Colonic mucosa (tissue), 4 donors: ENCODE measurements at regions not wholly inside any gene's neighbourhood (a gene's known extent, or its start where the extent isn't known, plus 50 kb on each side); places are given as distances from the start of the nearest gene placed in this dataset.
A peak's percentile ranks its signal among the peaks of the same experiment; 100 is the strongest.

Experiments used
- DNase-seq: peaks from one replicate; pipeline ENCODE4 v3.0.0-alpha.2; 2020
- H3K27ac ChIP-seq: fragments of 200-600 bp; one replicate; pipeline ENCODE4 v1.8.0; 2021
- H3K27me3 ChIP-seq: fragments of 200-600 bp; one replicate; pipeline ENCODE4 v1.8.0; 2021
- H3K36me3 ChIP-seq: fragments of 200-600 bp; one replicate; pipeline ENCODE4 v1.8.0; 2021
- H3K4me1 ChIP-seq: fragments of 200-600 bp; one replicate; pipeline ENCODE4 v1.8.0; 2021; ENCODE audit warnings: mild to moderate bottlenecking
- H3K4me3 ChIP-seq: fragments of 200-600 bp; one replicate; pipeline ENCODE4 v1.8.0; 2021
- H3K9ac ChIP-seq, 2 donors: one replicate each; pipeline ENCODE4 v1.7.0; 2013; ENCODE audit warnings: control low read depth in 2 of 2, low read depth in 2 of 2, low read length in 2 of 2
- H3K9me3 ChIP-seq: fragments of 200-600 bp; one replicate; pipeline ENCODE4 v1.8.0; 2021
- CTCF ChIP-seq: fragments of 200-600 bp; IDR thresholded peaks from one replicate; pipeline ENCODE4 v1.8.0; 2022; ENCODE audit warnings: antibody characterized with exemption, mild to moderate bottlenecking
- intact Hi-C: fragments of 100-400 bp; cut with DNase I; formaldehyde crosslinking; loops from one replicate; pipeline ENCODE4 v1.14.1; 2022
- donor health status: healthy.
- donor health status: DM: no; HTN: no; CAD: no.
- donor health status: DM: no; HTN: no; CAD: no.

- Histone ChIP-seq H3K9ac (no peak overlapping the region), H3K27ac (no peak overlapping the region), H3K9me3 (no peaks in the 10 kb centered on the region), H3K36me3 (no peaks in the 10 kb centered on the region), H3K4me1 (no peaks in the 10 kb centered on the region), H3K4me3 (no peak overlapping the region), H3K27me3 (no peaks in the 10 kb centered on the region)
- no peak for DNase-seq
- intact Hi-C loops = no loop called here
- TF ChIP-seq CTCF = no peak
These were observed 146.1 kb upstream of the OTUD4 start for GRCh38 chr4:145326491-145326890.

GRCh38 chr4:145324161-145324560 is 143.8 kb upstream of the OTUD4 start:
- H3K9me3 ChIP-seq = no peaks in the 10 kb centered on the region
- intact Hi-C loops = no loop called here
- no peaks in the 10 kb centered on the region for H3K36me3 ChIP-seq
- TF ChIP-seq CTCF = no peak
- no peaks in the 10 kb centered on the region for H3K4me1 ChIP-seq
- no peak overlapping the region for H3K27ac ChIP-seq
- DNase-seq = no peak
- H3K9ac ChIP-seq = no peak overlapping the region
- H3K4me3 ChIP-seq = no peak overlapping the region
- no peaks in the 10 kb centered on the region for H3K27me3 ChIP-seq

- no peaks in the 10 kb centered on the region for H3K9me3 ChIP-seq
- no peak overlapping the region for H3K9ac ChIP-seq
- intact Hi-C loops = no loop called here
- no peaks in the 10 kb centered on the region for H3K36me3 ChIP-seq
- H3K4me3 ChIP-seq = no peak overlapping the region
- H3K27me3 ChIP-seq = no peaks in the 10 kb centered on the region
- H3K4me1 ChIP-seq = no peaks in the 10 kb centered on the region
- TF ChIP-seq CTCF = no peak
- no peak overlapping the region for H3K27ac ChIP-seq
- peak; percentile 21 for DNase-seq
These were observed 139.9 kb upstream of the OTUD4 start for GRCh38 chr4:145320294-145320693.

- H3K9me3 ChIP-seq = no peaks in the 10 kb centered on the region
- H3K9ac ChIP-seq = no peak overlapping the region
- no peak for TF ChIP-seq CTCF
- intact Hi-C loops = no loop called here
- no peaks in the 10 kb centered on the region for H3K27me3 ChIP-seq
- H3K27ac ChIP-seq = no peak overlapping the region
- H3K4me1 ChIP-seq = no peaks in the 10 kb centered on the region
- DNase-seq = no peak
- no peak overlapping the region for H3K4me3 ChIP-seq
- H3K36me3 ChIP-seq = no peaks in the 10 kb centered on the region
These were observed 139.4 kb upstream of the OTUD4 start for GRCh38 chr4:145319751-145320150.

GRCh38 chr4:145316897-145317574 is 136.6 kb upstream of the OTUD4 start:
- H3K27me3 ChIP-seq = no peaks in the 10 kb centered on the region
- no peak overlapping the region for H3K4me3 ChIP-seq
- intact Hi-C loops = no loop called here
- no peaks in the 10 kb centered on the region for H3K9me3 ChIP-seq
- H3K27ac ChIP-seq = no peak overlapping the region
- no peak for TF ChIP-seq CTCF
- no peaks in the 10 kb centered on the region for H3K36me3 ChIP-seq
- H3K4me1 ChIP-seq = no peaks in the 10 kb centered on the region
- no peak overlapping the region for H3K9ac ChIP-seq
- DNase-seq = no peak
